Cardiac muscle cell (in vitro differentiated cells and primary cell): ENCODE measurements at regions not wholly inside any gene's neighbourhood (a gene's known extent, or its start where the extent isn't known, plus 50 kb on each side); places are given as distances from the start of the nearest gene placed in this dataset.

Experiments
- DNase-seq, 2 donors: peaks; one replicate each; pipeline versions ENCODE4 v3.0.0 to v3.0.0-alpha.2; 2010 to 2017; ENCODE audit warnings: low read depth in 1 of 2, low spot score in 1 of 2
- H3K27ac ChIP-seq: fragments of 200-600 bp; sonication (generic); 2 replicates; pipeline ENCODE4 v1.5.1; 2016
- H3K27me3 ChIP-seq: fragments of 200-600 bp; sonication (generic); 2 replicates; pipeline ENCODE4 v1.6.0; 2016; ENCODE audit warnings: control low read depth
- H3K36me3 ChIP-seq: fragments of 200-600 bp; sonication (generic); 2 replicates; pipeline ENCODE4 v1.5.1; 2016; ENCODE audit warnings: control low read depth
- H3K4me1 ChIP-seq: fragments of 200-600 bp; sonication (generic); 2 replicates; pipeline ENCODE4 v1.8.1; 2017; ENCODE audit warnings: low read depth, mild to moderate bottlenecking, mixed run types
- H3K4me3 ChIP-seq: fragments of 200-600 bp; sonication (generic); 2 replicates; pipeline ENCODE4 v1.5.1; 2016; ENCODE audit warnings: mild to moderate bottlenecking
- H3K9me3 ChIP-seq: fragments of 200-600 bp; sonication (generic); 2 replicates; pipeline ENCODE4 v1.5.1; 2017; ENCODE audit warnings: low read depth, mild to moderate bottlenecking, control low read depth
- TF ChIP-seq, protein P1 (sequence below): IDR thresholded peaks from 2 replicates; pipeline ENCODE4 v1.5.1; 2012; ENCODE audit warnings: low read depth, mild to moderate bottlenecking, low read length

DNA sequence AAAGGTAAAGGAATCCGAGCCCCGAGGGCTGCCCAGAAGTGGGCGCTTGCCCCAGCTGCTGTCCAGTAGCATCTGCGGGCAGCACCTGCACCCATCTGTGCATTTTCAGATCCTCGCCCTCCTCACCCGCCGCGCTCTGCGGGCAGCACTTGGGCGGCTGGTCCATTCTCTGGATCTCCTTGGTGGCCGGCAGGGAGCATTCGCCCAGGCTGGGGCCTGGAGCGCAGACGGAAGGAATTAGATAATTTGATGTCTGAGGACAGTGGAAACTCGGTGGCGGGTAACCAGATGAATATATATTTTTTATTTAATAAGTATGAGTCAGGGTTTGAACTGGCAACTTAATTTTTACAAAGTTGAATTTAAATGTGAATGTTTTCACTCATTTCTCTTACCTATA, 88.5 kb downstream of the NPIPB11 start:
- Histone ChIP-seq H3K4me3 (no peak overlapping the region), H3K4me1 (peaks cover 9% of the 10 kb centered on the region), H3K27ac (no peak overlapping the region), H3K36me3 (no peaks in the 10 kb centered on the region), H3K9me3 (no peaks in the 10 kb centered on the region), H3K27me3 (no peaks in the 10 kb centered on the region)
- TF ChIP-seq, protein P1, sequence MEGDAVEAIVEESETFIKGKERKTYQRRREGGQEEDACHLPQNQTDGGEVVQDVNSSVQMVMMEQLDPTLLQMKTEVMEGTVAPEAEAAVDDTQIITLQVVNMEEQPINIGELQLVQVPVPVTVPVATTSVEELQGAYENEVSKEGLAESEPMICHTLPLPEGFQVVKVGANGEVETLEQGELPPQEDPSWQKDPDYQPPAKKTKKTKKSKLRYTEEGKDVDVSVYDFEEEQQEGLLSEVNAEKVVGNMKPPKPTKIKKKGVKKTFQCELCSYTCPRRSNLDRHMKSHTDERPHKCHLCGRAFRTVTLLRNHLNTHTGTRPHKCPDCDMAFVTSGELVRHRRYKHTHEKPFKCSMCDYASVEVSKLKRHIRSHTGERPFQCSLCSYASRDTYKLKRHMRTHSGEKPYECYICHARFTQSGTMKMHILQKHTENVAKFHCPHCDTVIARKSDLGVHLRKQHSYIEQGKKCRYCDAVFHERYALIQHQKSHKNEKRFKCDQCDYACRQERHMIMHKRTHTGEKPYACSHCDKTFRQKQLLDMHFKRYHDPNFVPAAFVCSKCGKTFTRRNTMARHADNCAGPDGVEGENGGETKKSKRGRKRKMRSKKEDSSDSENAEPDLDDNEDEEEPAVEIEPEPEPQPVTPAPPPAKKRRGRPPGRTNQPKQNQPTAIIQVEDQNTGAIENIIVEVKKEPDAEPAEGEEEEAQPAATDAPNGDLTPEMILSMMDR, result no peak
- DNase-seq, result no peak

DNA sequence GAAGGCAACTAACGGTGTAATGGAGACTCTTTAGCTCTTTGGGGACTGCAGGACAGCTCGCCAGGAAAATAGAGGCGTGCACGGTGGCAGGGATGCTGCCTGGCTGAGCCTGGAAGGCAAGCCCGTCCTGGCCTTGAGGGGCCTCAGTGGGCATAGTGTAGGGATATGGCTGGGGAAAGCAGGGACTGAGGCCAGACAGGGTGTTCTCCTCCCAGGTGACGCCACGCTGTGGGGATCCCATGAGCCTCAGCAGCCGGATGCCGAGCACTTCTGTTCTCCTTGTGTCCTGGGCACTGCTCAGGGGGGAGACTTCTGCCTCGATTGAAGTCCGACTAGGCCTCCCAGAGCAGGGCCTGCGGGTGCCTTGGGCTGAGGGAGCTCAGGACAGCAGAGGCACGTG, 89.2 kb downstream of the NPIPB11 start:
- no peaks in the 10 kb centered on the region for H3K36me3 ChIP-seq
- TF ChIP-seq, protein P1, result no peak
- H3K9me3 ChIP-seq, result no peaks in the 10 kb centered on the region
- no peak overlapping the region for H3K4me3 ChIP-seq
- no peak for DNase-seq
- H3K27me3 ChIP-seq, result no peaks in the 10 kb centered on the region
- no peak overlapping the region for H3K27ac ChIP-seq
- peaks cover 9% of the 10 kb centered on the region for H3K4me1 ChIP-seq

DNA sequence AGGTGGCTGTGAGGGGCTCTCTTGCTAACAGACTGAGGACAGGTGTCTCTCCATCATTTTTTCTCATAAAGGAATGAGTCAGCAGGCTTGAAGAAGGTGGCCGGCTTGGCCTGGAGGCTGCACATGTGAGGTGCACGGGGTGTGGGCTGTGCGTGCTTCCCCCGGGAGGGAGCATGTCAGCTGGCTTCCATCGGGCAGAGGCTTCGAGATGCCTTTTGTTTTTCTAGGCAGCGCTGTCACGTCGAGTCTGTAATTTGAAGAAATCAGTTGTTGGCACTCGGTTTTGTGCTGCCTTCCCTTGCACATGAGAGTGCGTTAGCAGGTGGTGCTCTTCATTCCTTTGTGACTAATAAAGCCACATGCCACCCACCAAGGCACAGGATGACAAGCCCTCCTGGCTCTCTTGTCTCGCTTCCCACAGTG, 89.7 kb downstream of the NPIPB11 start:
- TF ChIP-seq, protein P1, result no peak
- no peak for DNase-seq
- H3K27ac ChIP-seq, result no peak overlapping the region

DNA sequence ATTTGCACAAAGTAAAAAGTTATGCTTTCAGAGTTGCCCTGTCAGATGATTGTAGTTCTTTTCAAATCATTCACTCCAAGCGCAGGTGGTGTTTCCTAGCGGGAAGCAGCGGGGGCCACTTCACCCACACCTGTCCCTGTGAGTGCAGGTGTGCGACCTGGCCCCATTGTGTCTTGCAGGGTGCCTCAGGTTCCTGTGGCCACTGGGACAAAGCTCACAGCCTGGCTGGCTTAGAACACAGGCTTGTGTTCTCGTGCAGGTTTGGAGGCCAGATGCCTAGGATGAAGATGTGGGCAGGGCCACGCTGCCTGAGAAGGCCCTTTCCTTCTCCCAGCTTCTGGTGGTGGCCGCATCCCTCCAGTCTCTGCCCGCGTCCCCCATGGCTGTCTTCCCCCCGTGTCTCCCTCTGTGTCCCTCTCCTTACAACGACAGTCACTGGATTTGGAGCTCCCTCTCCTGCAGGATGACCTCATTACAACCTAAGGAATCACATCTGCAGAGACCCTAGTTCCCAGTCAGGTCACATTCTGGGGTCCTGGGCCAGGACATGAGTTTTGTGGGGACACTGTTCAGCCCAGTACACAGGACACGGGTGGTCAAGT, 90.5 kb downstream of the NPIPB11 start:
- no peak for DNase-seq
- no peaks in the 10 kb centered on the region for H3K27me3 ChIP-seq
- no peaks in the 10 kb centered on the region for H3K9me3 ChIP-seq
- TF ChIP-seq, protein P1, result no peak
- no peaks in the 10 kb centered on the region for H3K36me3 ChIP-seq
- H3K27ac ChIP-seq, result no peak overlapping the region
- H3K4me3 ChIP-seq, result no peak overlapping the region
- H3K4me1 ChIP-seq, result peaks cover 9% of the 10 kb centered on the region

More for the DNA sequence above, 89.7 kb downstream of the NPIPB11 start:
- no peaks in the 10 kb centered on the region for H3K9me3 ChIP-seq
- H3K4me3 ChIP-seq, result no peak overlapping the region
- peaks cover 9% of the 10 kb centered on the region for H3K4me1 ChIP-seq
- no peaks in the 10 kb centered on the region for H3K36me3 ChIP-seq
- H3K27me3 ChIP-seq, result no peaks in the 10 kb centered on the region

DNA sequence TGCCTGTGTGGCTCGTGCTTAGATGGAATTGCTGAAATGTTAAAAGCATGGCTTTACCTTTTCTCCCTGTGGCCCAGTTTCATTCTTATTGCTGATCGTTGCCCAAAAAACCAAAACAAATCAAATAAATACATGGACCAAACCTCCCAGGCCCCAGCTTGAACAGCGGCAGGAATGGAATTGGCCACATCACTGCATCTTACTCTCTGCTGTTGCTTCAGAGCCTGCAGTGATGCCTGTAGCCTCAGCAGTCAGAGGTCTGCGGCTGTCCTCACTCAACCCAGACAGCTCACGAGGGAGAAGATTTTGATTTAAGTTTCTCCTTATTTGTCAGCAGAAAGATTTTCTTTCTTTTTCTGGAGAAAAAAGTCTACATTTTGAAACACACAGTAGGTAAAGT, 91.5 kb downstream of the NPIPB11 start:
- no peak for DNase-seq
- no peaks in the 10 kb centered on the region for H3K9me3 ChIP-seq
- H3K4me3 ChIP-seq, result no peak overlapping the region
- TF ChIP-seq, protein P1, result no peak
- H3K27me3 ChIP-seq, result no peaks in the 10 kb centered on the region
- no peaks in the 10 kb centered on the region for H3K36me3 ChIP-seq
- peaks cover 9% of the 10 kb centered on the region for H3K4me1 ChIP-seq
- no peak overlapping the region for H3K27ac ChIP-seq
